ENCODE measurements at regions not wholly inside any gene's neighbourhood (a gene's known extent, or its start where the extent isn't known, plus 50 kb on each side); places are given as distances from the start of the nearest gene placed in this dataset.

DNA sequence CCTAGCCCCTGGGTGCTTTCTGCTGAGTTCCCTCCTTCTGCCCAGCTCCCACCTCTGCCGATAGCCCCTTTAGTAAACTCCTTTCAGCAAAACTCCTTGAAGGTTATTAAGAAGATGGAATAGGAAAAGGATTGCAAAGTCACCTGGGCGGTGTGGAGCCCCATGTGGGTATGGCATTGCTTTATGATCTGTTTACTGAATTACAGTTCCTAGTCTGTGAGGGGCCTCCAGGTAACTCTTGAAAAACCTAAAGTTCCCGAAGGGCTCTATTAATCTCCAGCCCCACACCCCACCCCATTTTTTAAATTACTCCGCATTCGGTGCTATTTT is 116.9 kb upstream of the UXS1 start:
- no peak for DNase-seq (ENCODE audit: low spot score)
- TF ChIP-seq, protein P1, sequence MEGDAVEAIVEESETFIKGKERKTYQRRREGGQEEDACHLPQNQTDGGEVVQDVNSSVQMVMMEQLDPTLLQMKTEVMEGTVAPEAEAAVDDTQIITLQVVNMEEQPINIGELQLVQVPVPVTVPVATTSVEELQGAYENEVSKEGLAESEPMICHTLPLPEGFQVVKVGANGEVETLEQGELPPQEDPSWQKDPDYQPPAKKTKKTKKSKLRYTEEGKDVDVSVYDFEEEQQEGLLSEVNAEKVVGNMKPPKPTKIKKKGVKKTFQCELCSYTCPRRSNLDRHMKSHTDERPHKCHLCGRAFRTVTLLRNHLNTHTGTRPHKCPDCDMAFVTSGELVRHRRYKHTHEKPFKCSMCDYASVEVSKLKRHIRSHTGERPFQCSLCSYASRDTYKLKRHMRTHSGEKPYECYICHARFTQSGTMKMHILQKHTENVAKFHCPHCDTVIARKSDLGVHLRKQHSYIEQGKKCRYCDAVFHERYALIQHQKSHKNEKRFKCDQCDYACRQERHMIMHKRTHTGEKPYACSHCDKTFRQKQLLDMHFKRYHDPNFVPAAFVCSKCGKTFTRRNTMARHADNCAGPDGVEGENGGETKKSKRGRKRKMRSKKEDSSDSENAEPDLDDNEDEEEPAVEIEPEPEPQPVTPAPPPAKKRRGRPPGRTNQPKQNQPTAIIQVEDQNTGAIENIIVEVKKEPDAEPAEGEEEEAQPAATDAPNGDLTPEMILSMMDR (IDR thresholded peaks at IDR 0.05) = no peak
- ATAC-seq (ENCODE audit: low FRiP score) = no peak

DNA sequence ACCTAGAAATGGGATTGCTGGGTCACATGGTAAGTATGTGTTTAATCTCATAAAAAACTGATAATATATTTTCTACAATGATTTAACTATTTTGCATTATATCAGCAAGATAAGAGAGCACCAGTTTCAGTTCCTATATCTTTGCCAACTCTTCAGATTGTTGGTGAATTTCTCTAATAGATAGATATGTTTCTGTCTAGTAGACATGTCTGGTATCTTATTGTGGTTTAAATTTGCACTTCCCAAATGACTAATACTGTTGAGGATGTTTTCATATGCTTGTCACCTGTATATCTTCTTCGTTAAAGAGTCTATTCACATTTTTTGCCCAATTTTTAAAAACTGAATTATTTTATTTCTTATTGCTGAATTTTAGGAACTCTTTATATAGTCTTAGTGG is 113.8 kb upstream of the UXS1 start:
- DNase-seq (ENCODE audit: low spot score) = no peak
- no peak for ATAC-seq (ENCODE audit: low FRiP score)
- TF ChIP-seq, protein P1 (IDR thresholded peaks at IDR 0.05) = no peak

DNA sequence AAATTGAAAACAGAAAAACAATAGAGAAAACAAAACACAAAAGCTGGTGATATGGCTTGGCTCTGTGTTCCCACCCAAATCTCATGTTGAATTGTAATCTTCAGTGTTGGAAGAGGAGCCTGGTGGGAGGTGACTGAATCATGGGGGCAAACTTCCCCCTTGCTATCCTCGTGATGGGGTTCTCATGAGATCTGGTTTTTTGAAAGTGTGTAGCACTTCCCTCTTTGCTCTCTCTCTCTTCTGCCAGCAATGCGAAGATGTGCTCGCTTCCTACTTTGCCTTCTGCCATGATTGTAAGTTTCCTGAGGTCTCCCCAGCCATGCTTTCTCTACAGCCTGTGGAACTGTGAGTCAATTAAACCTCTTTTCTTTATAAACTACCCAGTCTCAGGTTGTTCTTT is 112.3 kb upstream of the UXS1 start:
- TF ChIP-seq, protein P1 (IDR thresholded peaks at IDR 0.05) = no peak
- ATAC-seq (ENCODE audit: low FRiP score) (no peak), DNase-seq (ENCODE audit: low spot score) (no peak)

DNA sequence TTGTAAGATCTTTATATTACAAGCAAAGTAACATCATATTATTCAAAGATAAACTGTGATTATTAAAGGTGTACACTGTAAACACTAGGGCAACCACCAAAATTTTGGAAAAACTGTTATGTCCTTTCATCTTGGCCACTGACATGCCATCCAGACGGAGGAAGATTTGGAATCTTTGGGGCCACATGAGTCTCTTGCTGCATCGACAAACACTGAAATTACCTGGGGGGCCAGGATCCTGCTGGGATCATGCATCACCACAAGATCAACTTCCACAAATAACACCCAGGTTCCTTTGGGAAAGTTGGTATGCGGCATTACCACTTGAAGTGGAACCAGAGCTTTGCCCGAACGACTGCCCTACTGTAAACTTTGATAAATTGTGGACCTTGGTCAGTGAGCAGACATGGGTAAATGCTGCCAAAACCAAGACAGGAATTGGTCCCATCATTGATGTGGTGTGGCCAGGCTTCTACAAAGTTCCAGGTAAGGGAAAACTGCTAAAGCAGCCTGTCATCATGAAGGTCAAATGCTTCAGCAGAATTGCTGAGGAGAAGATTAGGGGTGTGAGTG is 110.6 kb upstream of the UXS1 start:
- TF ChIP-seq, protein P1 (IDR thresholded peaks at IDR 0.05) = no peak
- ATAC-seq (ENCODE audit: low FRiP score) = no peak
- no peak for DNase-seq (ENCODE audit: low spot score)

DNA sequence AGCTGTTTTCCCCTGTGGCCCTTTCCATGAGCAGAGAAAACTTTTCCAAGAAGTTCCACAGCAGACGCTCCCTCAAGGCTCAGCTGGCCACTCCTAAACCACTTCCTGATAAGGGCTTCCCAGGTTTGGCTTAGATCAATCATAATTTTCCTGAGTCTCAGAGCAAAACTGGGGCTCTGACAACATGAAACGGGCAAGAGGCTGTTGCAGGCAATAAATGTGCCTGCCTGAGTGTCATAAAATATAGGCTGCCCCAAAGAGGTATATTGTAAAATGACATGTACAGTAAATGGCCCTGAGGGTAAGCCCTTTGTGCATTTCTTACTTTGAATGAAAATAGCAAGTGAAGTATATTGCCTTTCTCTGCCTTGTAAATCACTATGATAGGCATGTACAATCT is 105.6 kb upstream of the UXS1 start:
- no peak for ATAC-seq (ENCODE audit: low FRiP score)
- TF ChIP-seq, protein P1 (IDR thresholded peaks at IDR 0.05) = no peak
- no peak for DNase-seq (ENCODE audit: low spot score)

DNA sequence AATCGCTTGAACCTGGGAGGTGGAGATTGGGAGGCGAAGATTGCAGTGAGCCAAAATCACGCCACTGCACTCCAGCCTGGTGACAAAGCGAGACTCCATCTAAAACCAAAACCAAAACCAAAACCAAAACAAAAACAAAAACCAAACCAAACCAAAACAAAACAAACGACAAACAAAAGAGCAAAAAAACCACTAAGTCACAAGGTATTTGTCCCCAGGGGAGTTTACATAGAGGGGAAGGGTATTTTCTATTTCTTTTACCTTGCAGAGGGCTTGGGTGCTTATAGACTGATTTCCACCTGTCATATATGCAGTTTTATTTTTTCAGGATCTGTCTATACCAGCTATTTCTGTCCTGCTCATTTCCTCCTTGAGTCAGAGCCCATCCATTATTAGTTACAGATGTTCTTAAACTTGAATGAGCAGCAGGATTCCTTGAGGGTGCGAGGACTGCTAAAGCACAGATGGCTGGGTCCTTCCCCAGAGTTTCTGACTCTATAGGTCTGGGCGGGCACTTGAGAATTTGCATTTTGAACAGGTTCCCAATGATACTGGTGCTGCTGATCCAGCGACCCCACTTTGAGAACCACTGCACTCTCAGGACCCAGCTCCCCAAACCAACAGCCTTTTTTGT is 102.2 kb upstream of the UXS1 start:
- TF ChIP-seq, protein P1 (IDR thresholded peaks at IDR 0.05) = no peak
- ATAC-seq (ENCODE audit: low FRiP score) (no peak), DNase-seq (ENCODE audit: low spot score) (no peak)

DNA sequence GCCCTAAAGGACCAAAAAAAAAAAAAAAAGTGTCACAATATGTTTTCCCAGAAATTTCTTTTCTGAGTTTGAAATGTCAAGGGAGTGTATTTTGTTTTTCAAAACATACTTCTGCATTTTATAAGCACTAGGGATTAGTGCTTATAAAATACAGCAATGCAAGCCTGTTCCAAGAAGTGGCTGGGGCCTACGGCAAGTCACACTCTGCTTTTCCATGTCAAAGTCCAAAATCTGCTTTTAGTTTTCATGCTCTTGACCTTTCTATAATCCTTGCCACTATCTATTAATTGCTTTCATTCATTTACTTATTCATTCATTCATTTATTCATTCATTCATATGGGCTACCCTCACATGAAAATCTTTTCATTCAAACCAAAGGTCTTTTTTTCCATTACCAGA is 100.1 kb upstream of the UXS1 start:
- TF ChIP-seq, protein P1 (IDR thresholded peaks at IDR 0.05) = no peak
- no peak for ATAC-seq (ENCODE audit: low FRiP score)
- DNase-seq (ENCODE audit: low spot score) = no peak
